ENCODE measurements at regions not wholly inside any gene's neighbourhood (a gene's known extent, or its start where the extent isn't known, plus 50 kb on each side); places are given as distances from the start of the nearest gene placed in this dataset.
"Not testable (repeated sequence)": the region's sequence is repeated elsewhere in the genome, so short reads cannot be mapped to it uniquely, and the experiment has no call there.

DNA sequence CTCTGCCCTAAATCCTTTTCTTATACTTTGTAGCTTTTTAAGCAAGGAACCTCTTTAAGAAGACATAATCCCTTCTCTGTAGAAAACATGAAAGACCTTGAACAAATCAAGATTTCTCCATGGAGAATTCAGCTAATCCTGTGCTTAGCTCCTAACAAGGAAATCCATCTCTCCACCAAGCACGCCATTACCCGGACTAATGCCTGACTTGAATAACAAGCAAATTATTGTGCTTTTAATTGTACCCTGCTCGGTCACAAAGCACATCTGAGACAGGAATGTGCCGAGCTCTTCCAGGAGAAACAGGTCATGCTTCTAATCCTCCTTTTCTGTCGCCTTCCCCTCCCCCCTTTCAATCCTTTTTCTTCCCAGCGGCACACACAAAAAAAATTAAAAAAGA is 141.3 kb downstream of the PSAT1 start:
- no peak for DNase-seq (ENCODE audit: low spot score)

DNA sequence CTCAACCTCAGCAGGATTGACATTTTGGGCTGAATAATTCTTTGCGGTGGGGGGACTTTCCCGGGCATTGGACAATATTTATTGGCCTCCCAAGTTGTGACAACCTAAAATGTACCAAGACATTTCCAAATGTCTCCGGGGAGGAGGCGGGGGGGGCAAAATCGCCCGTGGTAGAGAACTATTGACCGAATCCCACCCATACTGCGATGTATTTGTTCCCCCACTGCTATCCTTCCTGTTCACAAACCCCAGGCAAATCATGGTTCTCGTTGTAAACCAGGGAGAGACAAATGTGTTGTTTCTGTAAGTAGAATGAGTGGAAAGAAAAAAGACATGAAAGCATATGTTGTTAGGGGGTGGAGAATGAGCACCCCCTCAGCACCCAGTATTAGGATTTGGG is 141.9 kb downstream of the PSAT1 start:
- no peak for DNase-seq (ENCODE audit: low spot score)

DNA sequence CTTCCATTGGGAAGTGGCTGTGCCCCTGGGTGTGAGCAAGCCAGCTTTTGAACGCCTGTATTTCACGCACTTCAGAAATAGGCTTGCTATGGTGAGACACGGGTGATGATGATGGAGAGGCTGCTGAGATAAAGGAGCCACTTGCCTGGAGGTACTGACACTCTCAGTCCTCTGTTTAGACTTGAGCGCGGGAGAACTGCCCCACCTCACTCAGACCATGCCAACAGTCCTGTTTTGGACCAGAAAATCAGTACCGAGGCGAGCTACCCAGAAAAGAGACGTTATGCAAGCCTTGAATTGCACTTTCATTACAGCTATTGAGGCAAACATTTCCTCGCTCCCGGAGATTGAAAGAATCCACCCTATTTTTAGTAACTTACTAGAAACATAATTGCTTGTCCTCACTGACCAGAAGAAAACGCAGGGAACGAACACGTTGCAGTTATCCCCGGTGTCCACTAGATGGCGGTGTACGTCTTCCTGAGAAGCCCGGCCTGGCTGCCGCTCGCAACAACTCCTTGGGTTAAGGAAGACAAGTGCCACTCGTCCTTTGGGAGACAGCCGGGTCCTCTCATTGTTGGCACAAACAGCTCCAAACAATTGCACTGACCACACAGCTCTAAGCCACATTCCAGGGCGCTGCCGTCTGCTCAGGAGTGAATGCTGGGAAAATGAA is 142.4 kb downstream of the PSAT1 start:
- peak; percentile 82 for DNase-seq (ENCODE audit: low spot score)

DNA sequence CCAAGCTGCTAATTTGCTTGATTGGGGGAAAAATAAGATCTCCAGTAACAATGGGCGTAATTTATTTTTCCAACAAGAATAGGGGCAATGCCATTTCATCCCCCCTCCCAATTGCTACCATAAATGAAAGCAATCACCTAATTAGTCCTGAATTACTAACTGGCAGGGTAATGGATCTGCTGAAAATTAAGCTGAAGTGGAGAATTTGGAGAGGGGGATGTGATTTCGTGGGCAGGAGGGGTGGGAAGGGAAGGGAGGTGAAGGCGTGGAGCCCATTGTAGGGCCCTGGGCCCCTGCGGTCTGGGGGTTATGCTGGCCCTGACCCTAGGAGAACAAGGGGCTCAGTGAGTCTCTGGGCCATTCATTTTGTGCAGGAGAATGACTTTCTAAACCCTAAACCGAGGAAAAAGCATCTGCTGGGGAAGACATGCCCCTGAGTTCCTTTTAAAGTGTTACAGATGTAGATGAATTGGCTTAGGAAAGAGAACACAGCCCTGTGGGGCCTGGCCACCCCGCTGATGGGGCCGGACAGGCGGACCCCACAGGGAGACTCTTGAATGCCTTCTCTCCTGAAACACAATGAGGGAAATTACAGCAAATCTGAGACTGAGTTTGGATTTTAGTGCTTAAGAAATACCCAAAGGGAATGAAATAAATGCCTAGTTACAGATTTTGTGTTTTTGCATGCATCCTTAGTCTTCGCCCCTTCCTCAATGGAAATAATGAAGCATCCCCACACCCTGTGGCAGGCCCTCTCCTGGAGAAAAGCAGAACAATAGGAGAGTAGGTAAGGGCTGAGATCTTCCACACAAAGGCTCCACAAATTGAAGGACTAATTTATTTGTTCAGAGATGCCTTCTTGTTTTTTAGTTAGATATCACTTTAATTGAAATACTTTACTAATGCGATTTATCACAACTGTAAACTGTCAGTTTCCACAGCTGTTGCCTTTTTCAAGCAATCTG is 143.2 kb downstream of the PSAT1 start:
- DNase-seq (ENCODE audit: low spot score) = no peak

DNA sequence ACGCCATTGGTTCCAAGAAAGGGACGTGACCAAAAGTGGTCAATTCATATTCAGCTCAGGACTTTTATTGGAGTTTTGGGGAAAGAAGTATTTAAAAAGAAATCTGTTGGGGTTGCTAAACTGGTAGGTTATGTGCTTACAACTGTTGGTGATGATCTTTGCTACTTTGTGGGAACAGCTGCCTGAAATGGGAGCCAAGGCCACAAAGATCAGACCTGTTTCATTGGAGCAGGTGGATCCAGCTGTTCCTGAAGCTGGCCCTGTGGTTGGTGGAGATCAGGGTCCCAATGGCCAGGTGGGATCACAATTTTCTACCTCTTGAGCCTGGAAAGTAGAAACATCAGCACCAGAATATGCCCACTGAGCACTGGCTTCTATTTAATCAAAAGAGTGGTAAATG is 144.5 kb downstream of the PSAT1 start:
- DNase-seq (ENCODE audit: low spot score) = no peak

DNA sequence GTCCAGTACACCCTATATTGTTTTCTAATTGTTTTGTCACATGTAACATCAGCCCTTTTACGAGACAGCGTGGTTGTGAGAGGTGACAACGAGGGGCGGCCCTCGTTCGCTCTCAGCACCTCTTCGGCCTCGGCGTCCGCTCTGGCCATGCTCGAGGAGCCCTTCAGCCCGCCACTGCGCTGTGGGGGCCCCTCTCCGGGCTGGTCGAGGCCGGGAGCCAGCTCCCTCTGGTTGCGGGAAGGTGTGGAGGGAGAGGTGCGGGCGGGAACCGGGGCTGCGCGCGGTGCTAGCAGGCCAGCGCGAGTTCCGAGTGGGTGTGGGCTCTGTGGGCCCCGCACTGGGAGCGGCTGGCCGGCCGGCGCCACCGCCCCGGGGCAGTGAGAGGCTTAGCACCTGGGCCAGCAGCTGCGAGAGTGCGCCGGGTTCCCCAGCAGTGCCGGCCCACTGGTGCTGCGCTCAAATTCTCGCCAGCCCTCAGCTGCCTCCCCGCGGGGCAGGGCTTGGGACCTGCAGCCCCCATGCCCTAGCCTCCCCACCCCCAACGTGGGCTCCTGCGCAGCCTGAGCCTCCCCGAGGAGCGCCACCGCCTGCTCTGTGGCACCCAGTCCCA is 145.0 kb downstream of the PSAT1 start:
- no peak for DNase-seq (ENCODE audit: low spot score)

DNA sequence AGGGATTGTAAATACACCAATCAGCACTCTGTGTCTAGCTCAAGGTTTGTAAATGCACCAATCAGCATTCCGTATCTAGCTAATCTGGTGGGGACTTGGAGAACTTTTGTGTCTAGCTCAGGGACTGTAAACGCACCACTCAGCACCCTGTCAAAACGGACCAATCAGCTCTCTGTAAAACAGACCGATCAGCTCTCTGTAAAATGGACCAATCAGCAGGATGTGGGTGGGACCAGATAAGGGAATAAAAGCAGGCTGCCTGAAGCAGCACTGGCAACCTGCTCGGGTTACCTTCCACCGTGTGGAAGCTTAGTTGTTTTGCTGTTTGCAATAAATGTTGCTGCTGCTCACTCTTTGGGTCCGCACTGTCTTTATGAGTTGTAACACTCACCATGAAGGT is 145.7 kb downstream of the PSAT1 start:
- DNase-seq (ENCODE audit: low spot score) = not testable (repeated sequence)

DNA sequence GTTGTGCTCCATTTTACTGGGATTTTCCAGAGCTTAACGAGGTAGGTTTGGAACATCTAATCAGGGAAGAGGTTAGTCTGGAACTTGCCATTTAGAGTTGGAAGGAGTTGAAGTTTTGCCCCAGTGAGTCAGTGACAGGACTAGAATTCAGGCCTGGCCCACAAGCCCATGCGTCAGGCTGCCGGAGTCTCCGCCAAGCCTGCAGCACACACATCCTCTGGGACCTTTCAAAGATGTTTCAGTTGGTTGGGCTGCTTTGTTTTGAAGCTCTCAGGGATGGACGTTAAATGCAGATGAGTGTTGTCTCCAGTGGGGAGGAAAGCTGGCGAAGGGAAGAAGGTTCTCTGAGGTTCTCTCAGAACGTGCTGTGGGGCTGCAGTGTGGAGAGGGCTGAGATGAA is 147.0 kb downstream of the PSAT1 start:
- no peak for DNase-seq (ENCODE audit: low spot score)

DNA sequence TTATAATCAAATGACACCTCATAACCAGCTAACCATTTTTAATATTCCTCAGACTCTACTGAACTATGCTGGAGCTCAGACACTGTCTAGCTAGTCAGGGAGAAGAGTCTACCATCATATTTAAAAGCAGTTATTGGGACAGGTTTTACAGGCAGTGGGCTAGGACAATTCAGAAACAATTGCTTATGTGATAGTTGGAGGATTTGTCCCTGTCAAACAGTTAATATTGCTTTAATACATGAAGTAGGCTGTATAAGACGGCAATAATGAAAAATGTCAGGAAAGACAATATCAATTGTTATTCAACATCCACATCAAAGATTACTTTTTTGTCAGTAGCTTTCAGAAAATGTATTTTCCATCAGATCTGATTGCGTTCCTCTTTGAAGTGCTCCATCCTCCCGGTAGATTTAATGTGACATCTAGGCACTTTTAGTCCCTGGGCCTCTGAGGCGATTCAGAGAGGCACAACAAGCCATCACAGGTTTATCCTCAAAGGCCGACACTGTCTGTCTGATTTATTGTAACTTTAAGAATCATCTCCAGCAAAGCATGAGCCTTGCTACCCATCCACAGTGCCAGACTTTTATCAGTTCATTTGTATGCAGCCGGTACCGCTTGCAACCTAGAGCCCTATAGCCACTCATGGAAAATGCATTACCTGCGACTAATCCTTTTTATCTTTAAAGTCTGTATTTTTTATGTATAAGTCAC is 152.2 kb downstream of the PSAT1 start:
- DNase-seq (ENCODE audit: low spot score) = no peak

DNA sequence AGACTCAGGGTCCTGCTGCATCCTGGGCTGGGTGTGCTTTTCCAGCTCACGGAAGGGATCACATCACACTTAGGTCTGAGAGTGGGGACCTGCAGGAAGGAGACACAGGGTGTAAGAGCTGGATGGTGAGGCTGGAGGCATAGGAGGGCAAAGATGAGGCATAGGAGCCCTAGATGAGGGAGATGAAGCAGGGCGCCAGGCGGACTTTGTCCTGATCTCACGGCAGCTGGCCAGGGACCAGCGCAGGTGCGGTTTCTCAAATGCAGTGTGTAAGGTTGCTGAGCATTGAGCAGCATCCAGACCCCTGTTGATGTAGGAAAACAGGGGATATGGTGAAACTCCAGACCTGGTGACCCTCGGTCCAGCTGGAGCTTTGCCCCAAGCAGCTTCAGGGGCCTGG is 156.5 kb downstream of the PSAT1 start:
- no peak for DNase-seq (ENCODE audit: low spot score)

DNA sequence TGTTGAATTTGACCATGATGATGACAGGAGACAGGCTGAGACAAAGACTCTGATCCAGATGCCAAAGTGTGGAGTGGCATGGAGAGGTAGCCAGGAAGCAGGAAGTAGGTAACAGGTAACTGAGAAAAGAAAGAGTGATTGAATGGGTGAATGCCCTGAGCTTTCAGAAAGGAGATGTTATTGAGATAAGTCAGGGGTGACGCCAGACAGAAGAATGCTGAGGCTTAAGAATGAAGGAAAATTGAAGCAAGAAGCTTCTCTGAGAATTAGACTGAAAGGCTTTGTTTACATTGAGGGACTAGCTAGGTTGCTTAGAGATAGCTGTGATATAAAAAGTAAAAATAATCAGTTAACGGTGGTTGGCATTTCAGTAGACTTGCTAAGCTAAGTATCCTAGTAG is 165.7 kb downstream of the PSAT1 start:
- DNase-seq (ENCODE audit: low spot score) = no peak

DNA sequence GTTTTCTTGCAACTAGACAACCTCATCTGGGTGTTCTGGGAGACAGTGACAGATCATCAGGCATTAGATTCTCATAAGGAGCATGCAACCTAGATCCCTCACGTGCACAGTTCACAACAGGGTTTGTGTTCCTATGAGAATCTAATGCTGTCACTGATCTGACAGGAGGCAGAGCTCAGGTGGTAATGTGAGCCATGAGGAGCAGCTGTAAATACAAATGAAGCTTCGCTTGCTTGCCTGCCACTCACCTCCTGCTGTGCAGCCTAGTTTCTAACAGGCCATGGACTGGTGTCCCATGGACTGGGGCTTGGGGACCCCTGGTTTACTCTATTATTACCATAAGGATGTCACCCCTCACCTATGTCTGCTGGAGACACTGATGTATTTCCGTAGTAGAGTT is 166.8 kb downstream of the PSAT1 start:
- DNase-seq (ENCODE audit: low spot score) = no peak

DNA sequence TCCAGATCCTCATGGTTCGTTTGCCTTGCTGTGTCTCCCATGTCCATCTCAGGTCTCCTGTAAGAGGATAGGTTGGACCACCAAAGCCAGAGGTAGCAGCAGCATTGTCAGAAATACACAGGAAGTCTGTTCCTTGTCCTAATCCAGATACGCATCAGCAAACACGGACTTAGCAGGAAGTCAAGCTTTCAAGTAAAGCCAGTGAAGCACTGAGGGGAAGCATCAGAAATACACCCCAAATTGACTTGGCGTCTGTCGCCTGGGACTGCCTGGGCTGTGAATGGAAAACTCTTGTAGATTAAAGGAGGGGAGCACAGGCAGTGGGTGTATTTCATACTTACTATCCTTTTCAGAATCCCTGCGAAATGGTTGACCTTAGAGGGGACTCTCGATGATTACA is 171.3 kb downstream of the PSAT1 start:
- DNase-seq (ENCODE audit: low spot score) = no peak

DNA sequence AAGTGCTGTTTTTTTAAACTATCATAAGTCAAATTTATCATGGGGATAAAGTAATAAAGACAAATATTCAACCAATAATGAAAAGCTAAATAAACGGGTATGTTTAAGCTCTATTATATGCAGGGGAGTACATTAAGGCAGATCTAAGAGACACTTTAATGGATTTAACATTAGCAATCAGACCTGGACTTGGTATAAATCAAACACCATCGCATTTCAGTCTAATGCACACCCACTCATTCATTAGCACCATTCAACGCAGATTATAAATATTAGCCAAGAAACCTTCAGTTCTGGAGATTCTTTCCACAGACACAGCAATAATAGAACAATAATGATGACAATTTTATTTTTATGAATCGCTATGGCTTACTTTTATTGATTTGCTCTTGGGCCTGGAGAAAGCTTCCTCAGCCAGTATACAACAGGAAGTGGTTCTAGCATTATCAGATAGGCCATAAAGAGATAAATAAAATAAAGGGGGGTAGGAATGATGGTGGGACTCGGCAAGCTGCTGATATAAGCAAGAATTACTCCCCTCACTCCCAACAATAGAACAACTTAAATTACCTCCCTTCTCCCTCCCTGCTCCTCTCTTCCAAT is 172.2 kb downstream of the PSAT1 start:
- no peak for DNase-seq (ENCODE audit: low spot score)

DNA sequence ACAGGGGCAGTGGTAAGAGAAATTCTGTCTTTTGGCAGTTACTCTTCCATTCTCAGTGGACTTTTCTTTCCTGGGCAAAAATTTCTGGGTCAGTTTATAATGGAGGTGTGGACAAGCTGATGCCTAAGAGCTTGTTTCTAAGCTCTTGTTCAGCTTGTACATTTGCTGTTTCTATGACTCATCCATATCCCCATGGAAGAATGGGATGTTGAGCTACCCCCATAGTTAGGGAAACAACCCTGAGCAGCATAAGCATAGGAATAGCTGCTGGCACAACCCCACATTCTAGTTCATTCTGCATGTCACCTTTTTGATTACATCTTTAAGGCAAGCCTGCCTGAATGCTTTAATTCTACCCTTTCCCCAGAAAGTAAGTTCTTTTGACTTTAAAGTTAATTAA is 173.3 kb downstream of the PSAT1 start:
- no peak for DNase-seq (ENCODE audit: low spot score)

DNA sequence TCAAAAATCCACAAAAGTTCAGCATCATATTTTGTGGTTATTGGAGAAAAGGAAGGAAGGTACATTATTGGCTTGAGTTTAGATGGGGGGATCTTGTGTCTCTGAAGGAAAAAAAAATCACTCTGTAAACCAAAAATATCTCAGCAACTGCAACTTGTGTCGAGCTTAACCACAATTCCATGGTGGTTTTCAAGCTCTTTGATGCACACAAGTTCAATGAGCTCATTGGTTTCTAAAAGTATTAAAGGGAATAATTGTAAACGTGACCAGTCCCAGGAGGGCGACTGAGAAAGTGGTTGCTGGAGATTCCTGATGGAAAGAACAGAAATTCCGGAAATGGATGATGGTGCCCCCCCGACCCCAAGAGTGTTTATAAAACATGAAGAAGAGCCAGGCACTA is 173.8 kb downstream of the PSAT1 start:
- DNase-seq (ENCODE audit: low spot score) = no peak

DNA sequence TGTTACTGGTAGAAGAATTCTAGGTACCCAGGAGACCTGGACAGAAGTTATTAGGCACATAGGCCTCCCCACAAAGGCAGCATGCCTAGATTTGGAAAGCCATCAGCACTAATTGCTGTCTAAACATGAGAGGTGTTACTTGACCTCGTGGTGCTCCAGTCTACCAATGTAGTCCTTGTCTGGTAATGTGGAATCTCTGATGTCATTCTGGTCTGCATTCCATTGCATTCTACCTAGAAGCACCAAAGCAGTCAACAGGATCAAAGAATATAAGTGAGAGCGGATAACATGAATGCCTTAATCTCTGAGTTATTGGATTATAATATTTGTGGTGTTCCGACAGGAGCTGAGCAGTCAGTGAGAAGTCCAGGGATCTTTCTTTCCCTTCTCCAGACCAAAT is 175.2 kb downstream of the PSAT1 start:
- no peak for DNase-seq (ENCODE audit: low spot score)

DNA sequence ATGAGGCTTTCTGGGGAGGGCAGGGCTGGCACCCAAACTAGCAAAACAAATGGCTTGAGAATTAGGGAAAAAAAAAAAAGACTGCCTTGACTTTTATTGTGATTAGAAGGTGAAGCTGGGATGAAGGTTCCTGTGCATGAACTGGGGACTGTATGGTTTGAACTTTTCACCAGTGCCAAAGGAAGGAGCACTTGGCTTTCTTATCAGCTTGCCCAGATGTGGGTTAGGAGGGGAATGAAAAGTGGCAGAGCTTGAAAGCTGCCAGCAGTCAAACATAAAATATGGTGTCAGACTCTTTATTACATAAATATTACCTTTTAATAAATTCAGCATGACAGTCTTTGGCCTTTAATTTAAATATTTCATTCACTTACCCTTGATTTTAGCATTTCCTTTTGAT is 182.5 kb downstream of the PSAT1 start:
- DNase-seq (ENCODE audit: low spot score) = no peak

DNA sequence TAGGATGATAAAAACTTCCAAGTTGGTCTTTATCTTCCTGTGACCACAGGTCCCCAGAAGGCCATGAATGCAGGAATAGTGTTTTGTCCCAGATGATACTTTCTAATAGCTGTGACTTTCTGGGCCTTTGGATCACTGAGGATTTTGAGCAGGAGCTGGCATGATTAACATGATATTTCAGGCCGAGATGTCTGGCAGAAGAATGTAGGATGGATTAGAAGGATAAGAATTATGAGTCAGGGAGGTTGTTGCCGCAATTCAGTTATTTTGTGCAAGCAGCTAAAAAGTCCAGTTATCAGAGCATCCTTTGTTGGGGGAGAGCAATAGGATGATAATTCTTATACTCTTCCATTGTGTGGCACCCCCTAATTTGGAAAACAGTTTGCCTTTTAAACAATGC is 189.7 kb downstream of the PSAT1 start:
- DNase-seq (ENCODE audit: low spot score) = no peak

DNA sequence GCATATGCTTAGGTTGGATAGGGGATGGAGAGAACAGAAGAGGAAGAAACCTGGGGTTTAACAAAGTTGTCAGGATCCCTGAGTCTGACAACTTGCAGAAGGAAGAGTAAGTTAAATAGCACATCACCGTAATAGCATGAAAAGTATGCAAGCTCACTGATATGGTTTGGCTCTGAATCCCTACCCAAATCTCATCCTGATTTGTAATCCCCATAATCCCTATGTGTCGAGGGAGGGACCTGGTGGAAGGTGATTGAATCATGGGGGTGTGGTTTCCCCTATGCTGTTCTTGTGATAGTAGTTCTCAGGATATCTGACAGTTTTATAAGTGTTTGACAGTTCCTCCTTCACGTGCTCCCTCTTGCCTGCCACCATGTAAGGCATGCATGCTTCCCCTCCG is 193.3 kb downstream of the PSAT1 start:
- no peak for DNase-seq (ENCODE audit: low spot score)

DNA sequence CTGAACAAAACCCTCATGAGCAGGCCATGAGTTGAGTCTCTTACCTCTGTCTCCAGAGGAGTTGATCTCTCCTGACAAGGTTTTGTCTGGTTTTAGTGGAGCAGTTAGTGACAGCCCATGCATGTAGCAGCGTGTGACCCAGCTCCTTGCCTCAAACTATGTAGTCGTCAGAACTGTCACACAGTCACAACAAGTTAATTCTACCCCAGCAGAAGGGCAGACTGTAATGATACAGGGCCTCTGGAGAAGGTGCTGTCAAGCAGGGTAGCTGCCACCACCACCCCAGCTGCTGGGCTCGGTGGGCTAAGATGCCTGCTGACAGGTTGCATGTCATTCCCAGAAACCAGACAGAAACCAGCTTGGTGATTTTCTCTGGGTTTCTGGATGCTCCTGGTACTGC is 194.5 kb downstream of the PSAT1 start:
- no peak for DNase-seq (ENCODE audit: low spot score)

DNA sequence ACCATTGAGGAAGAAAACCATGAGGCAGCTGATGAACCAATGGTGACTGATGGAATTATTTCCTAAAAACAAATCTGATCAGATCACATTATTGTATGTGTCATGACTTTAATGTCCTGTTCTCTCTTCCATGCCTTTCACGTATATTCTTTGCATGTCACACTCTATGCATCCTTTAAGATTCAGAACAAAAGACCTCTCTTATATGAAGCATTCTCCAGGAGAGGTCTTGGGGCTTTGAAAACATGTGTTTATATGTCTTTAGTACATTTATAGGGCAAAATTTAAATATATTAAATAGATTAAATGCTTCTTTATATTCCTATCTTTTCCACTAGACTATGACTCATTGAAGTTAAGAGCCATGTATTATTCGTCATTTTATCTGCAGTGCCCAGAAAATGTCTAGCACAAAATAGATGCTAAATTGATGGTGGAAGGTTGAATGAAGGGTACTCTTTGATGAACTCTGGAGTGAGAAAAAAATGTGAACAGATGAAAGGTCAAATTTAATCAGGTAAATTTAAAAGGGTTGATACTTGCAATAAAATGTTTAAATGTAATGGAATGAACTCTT is 196.3 kb downstream of the PSAT1 start:
- DNase-seq (ENCODE audit: low spot score) = no peak

Data from RKO (cell line).